H1 (cell line): ENCODE measurements at regions not wholly inside any gene's neighbourhood (a gene's known extent, or its start where the extent isn't known, plus 50 kb on each side); places are given as distances from the start of the nearest gene placed in this dataset.

ENCODE experiments used
- CEBPB ChIP-seq: IDR thresholded peaks from 2 replicates; pipeline ENCODE4 v1.6.1; 2012; ENCODE audit warnings: low read depth, low read length
- CHD2 ChIP-seq: IDR thresholded peaks from 2 replicates; pipeline ENCODE4 v1.6.1; 2012; ENCODE audit warnings: low read length, improper control_type of control experiment
- EZH2 ChIP-seq: fragments of 200-600 bp; sonication (generic); IDR thresholded peaks from 2 replicates; pipeline ENCODE4 v1.7.1; 2012; ENCODE audit warnings: low read depth, mild to moderate bottlenecking, moderate library complexity, low read length, inconsistent platforms; ENCODE audit not compliant: severe bottlenecking
- POLR2AphosphoS5 ChIP-seq: IDR thresholded peaks from 2 replicates; pipeline ENCODE4 v1.6.1; 2011; ENCODE audit warnings: low read depth, low read length
- RFX5 ChIP-seq: IDR thresholded peaks from 2 replicates; pipeline ENCODE4 v1.6.1; 2011; ENCODE audit warnings: low read depth, low read length, improper control_type of control experiment, borderline replicate concordance
- TCF12 ChIP-seq: IDR thresholded peaks from 2 replicates; pipeline ENCODE4 v1.6.1; 2011; ENCODE audit warnings: low read depth, mild to moderate bottlenecking, low read length
- ZNF274 ChIP-seq: IDR thresholded peaks from 2 replicates; pipeline ENCODE4 v1.7.0; 2012; ENCODE audit warnings: low read length, borderline replicate concordance; ENCODE audit errors: extremely low read depth
- TF ChIP-seq, protein P1 (sequence below), 3 experiments: IDR thresholded peaks; 1 replicate in 2 of 3; 2 replicates in 1 of 3; pipeline versions ENCODE4 v1.5.1 to v1.6.1; 2011; ENCODE audit warnings: low read length in 3 of 3, mild to moderate bottlenecking in 3 of 3, inconsistent platforms in 2 of 3, low read depth in 1 of 3, moderate library complexity in 1 of 3; ENCODE audit not compliant: insufficient read depth in 1 of 3; ENCODE audit errors: control extremely low read depth in 1 of 3
- TF ChIP-seq, protein P2 (sequence below): IDR thresholded peaks from 2 replicates; pipeline ENCODE4 v1.6.1; 2012; ENCODE audit warnings: inconsistent platforms

DNA sequence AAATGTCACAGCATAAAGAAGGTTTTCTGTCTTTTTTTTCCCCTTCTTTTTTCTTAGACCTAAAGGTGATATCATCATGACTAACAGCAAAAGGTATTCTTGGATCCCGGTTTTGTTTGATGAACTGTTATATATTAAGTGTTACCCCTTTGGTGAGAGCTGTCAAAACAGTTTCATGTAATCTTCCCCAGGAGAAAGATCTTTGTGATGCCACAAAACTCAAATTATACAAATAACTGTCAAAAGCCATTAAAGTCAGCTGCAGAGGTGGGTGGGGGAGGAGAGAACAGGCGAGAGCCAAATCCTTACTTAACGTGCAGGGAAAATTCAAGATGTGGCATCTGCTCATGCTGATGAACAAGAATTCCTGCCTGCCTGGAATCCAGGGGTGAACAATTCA, 258.2 kb downstream of the BMP7 start:
- no peak for TF ChIP-seq RFX5
- TF ChIP-seq CEBPB: no peak
- TF ChIP-seq, protein P1, sequence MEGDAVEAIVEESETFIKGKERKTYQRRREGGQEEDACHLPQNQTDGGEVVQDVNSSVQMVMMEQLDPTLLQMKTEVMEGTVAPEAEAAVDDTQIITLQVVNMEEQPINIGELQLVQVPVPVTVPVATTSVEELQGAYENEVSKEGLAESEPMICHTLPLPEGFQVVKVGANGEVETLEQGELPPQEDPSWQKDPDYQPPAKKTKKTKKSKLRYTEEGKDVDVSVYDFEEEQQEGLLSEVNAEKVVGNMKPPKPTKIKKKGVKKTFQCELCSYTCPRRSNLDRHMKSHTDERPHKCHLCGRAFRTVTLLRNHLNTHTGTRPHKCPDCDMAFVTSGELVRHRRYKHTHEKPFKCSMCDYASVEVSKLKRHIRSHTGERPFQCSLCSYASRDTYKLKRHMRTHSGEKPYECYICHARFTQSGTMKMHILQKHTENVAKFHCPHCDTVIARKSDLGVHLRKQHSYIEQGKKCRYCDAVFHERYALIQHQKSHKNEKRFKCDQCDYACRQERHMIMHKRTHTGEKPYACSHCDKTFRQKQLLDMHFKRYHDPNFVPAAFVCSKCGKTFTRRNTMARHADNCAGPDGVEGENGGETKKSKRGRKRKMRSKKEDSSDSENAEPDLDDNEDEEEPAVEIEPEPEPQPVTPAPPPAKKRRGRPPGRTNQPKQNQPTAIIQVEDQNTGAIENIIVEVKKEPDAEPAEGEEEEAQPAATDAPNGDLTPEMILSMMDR (IDR thresholded peaks at IDR 0.05; ENCODE audit: control extremely low read depth in 1 of 3, insufficient read depth in 1 of 3, low read depth in 1 of 3, low read length in 3 of 3): no peak
- no peak for TF ChIP-seq ZNF274
- TF ChIP-seq CHD2: no peak
- TF ChIP-seq EZH2: no peak
- no peak for TF ChIP-seq TCF12
- TF ChIP-seq, protein P2, sequence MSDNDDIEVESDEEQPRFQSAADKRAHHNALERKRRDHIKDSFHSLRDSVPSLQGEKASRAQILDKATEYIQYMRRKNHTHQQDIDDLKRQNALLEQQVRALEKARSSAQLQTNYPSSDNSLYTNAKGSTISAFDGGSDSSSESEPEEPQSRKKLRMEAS: no peak
- TF ChIP-seq POLR2AphosphoS5: no peak
